Duodenal mucosa (tissue), 2 donors: ENCODE measurements at regions not wholly inside any gene's neighbourhood (a gene's known extent, or its start where the extent isn't known, plus 50 kb on each side); places are given as distances from the start of the nearest gene placed in this dataset.
"Not testable (repeated sequence)": the region's sequence is repeated elsewhere in the genome, so short reads cannot be mapped to it uniquely, and the experiment has no call there.

Source experiments
- H3K27ac ChIP-seq: one replicate; pipeline ENCODE4 v1.7.0; 2013; ENCODE audit warnings: low read depth, low read length
- H3K27me3 ChIP-seq, 2 donors: one replicate each; pipeline ENCODE4 v1.7.0; 2013; ENCODE audit warnings: low read length in 2 of 2, control low read depth in 1 of 2; ENCODE audit not compliant: insufficient read depth in 2 of 2, control insufficient read depth in 1 of 2
- H3K36me3 ChIP-seq, 2 donors: one replicate each; pipeline ENCODE4 v1.7.0; 2013; ENCODE audit warnings: low read length in 2 of 2, control low read depth in 1 of 2; ENCODE audit not compliant: insufficient read depth in 2 of 2, control insufficient read depth in 1 of 2
- H3K4me1 ChIP-seq, 2 donors: one replicate each; pipeline ENCODE4 v1.7.0; 2013; ENCODE audit warnings: low read length in 2 of 2, control low read depth in 1 of 2; ENCODE audit not compliant: insufficient read depth in 2 of 2, control insufficient read depth in 1 of 2
- H3K4me3 ChIP-seq, 2 donors: one replicate each; pipeline ENCODE4 v1.7.0; 2013; ENCODE audit warnings: low read length in 2 of 2, low read depth in 1 of 2
- H3K9ac ChIP-seq, 2 donors: one replicate each; pipeline ENCODE4 v1.7.0; 2013; ENCODE audit warnings: low read length in 2 of 2, low read depth in 1 of 2
- H3K9me3 ChIP-seq, 2 donors: one replicate each; pipeline ENCODE4 v1.7.0; 2013; ENCODE audit warnings: low read length in 2 of 2, control low read depth in 1 of 2; ENCODE audit not compliant: control insufficient read depth in 1 of 2

DNA sequence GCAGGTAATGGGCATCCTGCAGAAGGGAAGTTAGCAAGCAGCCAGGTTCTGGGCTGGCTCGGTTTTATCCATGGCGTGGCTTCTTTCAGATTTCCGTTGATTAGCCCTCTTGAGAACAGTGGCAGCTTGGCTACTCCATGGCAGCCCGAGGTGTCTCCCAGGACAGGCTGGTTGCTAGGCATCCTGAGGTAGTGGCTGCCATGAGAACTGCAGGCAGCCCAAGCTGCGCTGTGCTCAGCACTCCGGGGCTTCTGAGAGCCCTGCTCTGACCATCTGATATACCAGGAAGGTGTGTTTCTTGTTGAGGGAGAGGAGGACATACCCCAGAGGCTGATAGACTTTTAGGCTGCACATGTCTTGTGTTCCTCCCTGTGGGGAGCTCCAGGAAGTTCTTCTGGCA lies 253.4 kb upstream of the CASK start:
- Histone ChIP-seq H3K36me3 (no peaks in the 10 kb centered on the region), H3K27me3 (no peaks in the 10 kb centered on the region), H3K9me3 (no peaks in the 10 kb centered on the region), H3K4me3 (no peak overlapping the region), H3K9ac (no peak overlapping the region), H3K4me1 (no peaks in the 10 kb centered on the region), H3K27ac (no peak overlapping the region)

DNA sequence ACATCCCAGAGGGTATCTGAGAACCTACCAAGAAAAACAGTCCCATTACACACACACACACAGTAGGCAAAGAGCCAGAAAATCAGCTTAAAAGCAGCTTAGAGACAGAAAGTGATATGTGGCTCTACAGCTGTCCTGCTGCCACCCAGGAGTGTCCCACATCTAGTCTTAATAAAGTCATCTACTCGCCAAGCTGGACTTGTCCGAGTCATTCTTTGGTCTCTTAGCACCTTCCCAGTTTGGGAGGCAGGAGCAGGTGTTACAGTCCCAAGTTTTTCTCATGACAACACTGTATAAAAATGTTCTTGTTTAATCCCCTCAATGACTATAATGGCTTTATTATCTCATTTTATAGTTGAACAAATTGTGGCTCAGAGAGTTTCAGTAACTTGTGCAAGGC lies 252.5 kb upstream of the CASK start:
- Histone ChIP-seq H3K9ac (no peak overlapping the region), H3K4me1 (no peaks in the 10 kb centered on the region)

DNA sequence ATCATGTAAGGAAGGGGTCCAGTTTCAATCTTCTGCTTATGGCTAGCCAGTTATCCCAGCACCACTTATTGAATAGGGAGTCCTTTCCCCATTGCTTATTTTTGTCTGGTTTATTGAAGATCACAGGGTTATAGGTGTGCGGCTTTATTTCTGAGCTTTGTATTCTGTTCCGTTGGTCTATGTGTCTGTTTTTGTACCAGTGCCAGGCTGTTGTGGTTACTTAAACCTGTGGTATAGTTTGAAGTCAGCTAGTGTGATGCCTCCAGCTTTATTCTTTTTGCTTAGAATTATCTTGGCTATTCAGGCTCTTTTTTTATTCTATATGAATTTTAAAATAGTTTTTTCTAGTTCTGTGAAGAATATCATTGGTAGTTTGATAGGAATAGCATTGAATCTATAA lies 234.6 kb upstream of the CASK start:
- H3K9ac ChIP-seq, H3K36me3 ChIP-seq, H3K4me3 ChIP-seq, H3K27ac ChIP-seq, H3K9me3 ChIP-seq, H3K4me1 ChIP-seq, H3K27me3 ChIP-seq: not testable (repeated sequence)

More for the DNA sequence above, 252.5 kb upstream of the CASK start:
- Histone ChIP-seq H3K36me3 (no peaks in the 10 kb centered on the region), H3K27ac (no peak overlapping the region), H3K27me3 (no peaks in the 10 kb centered on the region), H3K9me3 (no peaks in the 10 kb centered on the region), H3K4me3 (no peak overlapping the region)

DNA sequence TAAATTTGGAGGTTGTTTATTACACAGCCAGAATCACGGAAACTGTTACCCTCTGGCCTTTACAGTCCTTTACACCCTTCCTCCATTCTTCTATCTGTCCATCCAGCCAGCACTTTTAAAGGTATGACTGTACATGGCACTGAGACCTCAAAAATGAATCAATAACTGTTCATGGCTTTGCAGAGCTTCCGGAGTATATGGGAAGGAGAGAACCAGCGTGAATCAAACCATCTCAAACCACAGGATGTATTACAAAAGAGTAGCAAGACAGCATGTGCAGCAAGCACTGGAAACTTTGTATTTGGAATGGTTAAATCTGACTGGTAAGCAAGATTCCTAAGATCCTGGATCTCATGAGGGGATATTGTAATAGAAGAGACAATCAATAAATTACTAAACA lies 228.5 kb upstream of the CASK start:
- H3K9ac ChIP-seq = no peak overlapping the region
- no peaks in the 10 kb centered on the region for H3K27me3 ChIP-seq
- no peak overlapping the region for H3K27ac ChIP-seq

DNA sequence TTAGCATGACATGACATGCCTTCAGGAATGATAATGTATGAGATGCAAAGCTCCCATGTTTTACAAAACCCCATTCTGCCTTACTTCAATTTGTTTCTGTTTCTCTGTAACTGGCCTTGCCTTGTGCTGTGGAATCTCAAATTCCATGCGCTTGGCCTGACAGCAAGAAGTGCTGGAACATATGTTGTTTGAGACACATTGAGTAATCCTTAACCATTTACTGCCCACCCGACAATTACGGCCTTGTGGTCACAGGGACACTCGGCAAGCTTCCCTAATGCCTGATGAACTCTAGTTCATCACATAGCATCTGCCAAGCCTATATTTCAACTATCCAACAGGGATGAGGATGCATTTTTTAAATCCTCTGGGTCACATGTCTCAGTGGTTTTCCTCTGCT lies 226.4 kb upstream of the CASK start:
- Histone ChIP-seq H3K4me1 (peaks cover 0 to 4% of the 10 kb centered on the region in 2 donors), H3K27me3 (no peaks in the 10 kb centered on the region), H3K4me3 (no peak overlapping the region), H3K9me3 (no peaks in the 10 kb centered on the region), H3K27ac (no peak overlapping the region), H3K9ac (no peak overlapping the region), H3K36me3 (no peaks in the 10 kb centered on the region)

More for the DNA sequence above, 228.5 kb upstream of the CASK start:
- Histone ChIP-seq H3K4me3 (no peak overlapping the region), H3K36me3 (no peaks in the 10 kb centered on the region), H3K9me3 (no peaks in the 10 kb centered on the region), H3K4me1 (peaks cover 0 to 3% of the 10 kb centered on the region in 2 donors)

DNA sequence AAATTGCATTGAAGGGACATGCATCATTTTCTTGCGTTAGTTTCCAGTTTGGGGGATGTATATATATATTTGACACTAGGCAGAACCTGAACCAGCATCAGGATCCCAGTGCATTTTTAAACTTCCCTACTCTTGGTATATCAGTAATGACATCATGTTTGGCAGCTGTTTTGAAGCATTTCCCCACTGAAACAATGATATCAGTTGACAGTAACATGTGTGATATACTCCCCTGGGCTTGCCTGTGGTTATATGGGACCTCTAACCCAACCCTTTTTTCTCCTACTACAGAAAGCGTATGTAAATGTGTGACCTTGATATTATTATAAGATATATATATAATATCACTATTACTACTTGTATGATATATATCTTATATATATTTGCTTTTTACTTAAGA lies 225.9 kb upstream of the CASK start:
- Histone ChIP-seq H3K27me3 (no peaks in the 10 kb centered on the region), H3K36me3 (no peaks in the 10 kb centered on the region), H3K9ac (no peak overlapping the region), H3K4me3 (no peak overlapping the region), H3K9me3 (no peaks in the 10 kb centered on the region), H3K27ac (no peak overlapping the region), H3K4me1 (peaks cover 0 to 4% of the 10 kb centered on the region in 2 donors)

DNA sequence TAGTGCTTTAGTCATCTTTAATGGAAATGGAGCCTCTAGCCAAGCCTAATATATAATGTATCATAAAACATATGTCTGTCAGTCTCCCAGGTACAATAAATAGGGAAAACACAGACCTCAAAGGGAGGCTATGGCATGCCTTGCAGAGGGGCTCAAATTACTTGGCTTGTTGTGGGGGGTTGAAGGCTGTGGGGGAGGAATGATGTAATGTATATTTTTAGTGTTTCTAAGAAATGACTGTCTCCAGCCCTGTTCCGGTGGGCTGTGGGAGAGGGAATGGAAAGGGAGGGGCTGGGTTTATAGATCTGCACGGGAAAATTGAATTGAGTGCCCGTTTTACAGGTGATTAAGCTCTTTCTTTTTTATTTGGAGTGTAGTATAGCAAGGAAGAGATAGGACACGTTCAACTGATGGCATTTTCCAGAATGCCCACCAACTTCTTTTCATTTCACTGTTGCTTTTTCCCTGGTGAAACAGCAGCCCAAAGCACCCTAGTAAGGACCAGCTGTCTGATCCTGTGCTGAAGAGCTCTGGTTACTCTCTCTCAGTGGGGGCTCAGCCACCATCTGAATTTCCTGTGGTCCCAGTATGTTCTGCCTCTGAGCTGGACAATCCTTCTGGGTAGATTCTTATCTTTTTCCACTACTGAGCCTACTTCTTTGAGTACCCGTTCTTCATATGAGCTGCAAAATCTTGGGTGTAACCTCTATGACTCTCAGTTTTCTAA lies 220.7 kb upstream of the CASK start:
- Histone ChIP-seq H3K27ac (no peak overlapping the region), H3K9ac (no peak overlapping the region), H3K9me3 (no peaks in the 10 kb centered on the region), H3K27me3 (no peaks in the 10 kb centered on the region), H3K36me3 (no peaks in the 10 kb centered on the region), H3K4me3 (no peak overlapping the region), H3K4me1 (peaks cover 0 to 4% of the 10 kb centered on the region in 2 donors)

DNA sequence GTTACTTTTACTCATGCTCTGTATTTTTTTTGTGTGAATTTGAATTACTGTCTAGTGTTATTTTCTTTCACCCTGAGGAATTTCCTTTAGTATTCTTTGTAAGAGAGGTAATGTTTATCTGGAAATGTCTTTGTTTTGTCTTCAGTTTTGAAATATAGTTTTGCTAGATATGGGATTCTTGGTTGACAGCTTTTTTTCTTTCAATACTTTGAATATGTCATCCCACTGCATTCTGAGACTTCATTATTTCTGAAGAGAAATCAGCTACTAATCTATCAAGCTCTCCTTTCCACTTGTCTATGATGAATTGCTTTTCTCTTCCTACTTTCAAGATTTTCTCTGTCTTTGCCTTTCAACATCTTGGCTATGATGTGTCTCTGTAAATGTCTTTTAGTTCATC lies 217.0 kb upstream of the CASK start:
- Histone ChIP-seq H3K27me3 (no peaks in the 10 kb centered on the region), H3K9ac (no peak overlapping the region), H3K27ac (no peak overlapping the region), H3K4me1 (no peaks in the 10 kb centered on the region), H3K36me3 (no peaks in the 10 kb centered on the region), H3K4me3 (no peak overlapping the region), H3K9me3 (no peaks in the 10 kb centered on the region)

DNA sequence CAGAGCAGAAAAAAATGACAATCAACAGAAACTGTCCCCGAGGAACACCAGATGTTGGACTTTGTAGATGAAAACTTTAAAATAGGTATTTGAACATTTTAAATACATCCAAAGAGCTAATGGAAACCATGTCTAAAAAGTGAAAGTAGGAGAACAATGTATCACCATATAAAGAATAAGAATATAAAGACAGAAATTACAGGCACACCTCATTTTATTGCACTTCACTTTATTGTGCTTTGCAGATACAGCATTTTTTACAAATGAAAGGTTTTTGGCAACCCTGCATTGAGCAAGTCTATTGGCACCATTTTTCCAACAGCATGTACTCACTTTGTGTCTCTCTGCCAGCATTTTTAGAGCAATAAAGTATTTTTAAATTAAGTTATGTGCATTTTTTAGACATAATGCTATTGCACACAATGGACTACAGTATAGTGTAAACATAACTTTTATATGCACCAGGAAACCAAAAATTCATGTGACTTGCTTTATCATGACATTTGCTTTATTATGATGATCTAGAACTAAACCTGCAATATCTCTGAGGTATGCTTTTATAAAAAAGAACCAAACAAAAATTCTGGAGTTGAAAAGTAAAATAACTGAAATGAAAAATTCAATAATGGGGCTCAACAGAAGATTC lies 212.4 kb upstream of the CASK start:
- no peak overlapping the region for H3K27ac ChIP-seq
- H3K4me3 ChIP-seq = no peak overlapping the region
- no peaks in the 10 kb centered on the region for H3K36me3 ChIP-seq
- no peak overlapping the region for H3K9ac ChIP-seq
- no peaks in the 10 kb centered on the region for H3K9me3 ChIP-seq
- no peaks in the 10 kb centered on the region for H3K27me3 ChIP-seq
- peaks cover 0 to 3% of the 10 kb centered on the region in 2 donors for H3K4me1 ChIP-seq

DNA sequence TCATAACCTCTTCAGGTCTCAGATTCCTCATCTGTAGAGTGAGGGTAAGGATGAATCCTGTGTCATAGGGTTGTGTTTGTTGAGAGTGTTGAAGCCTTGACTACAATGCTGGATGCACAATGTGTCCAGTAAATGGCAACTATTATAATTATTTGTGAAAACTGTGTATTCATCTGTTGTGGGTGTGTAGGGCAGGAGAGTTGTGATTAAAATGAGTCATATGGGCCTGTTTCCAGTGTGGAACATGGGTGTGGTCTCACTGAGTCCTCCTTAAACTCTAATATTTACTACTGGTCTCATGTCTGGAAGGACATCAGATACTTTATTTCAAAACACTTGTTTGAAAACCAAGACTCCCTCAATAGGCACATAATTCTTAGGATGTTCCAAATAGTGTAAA lies 208.5 kb upstream of the CASK start:
- no peaks in the 10 kb centered on the region for H3K27me3 ChIP-seq
- H3K36me3 ChIP-seq = no peaks in the 10 kb centered on the region
- H3K9me3 ChIP-seq = no peaks in the 10 kb centered on the region
- H3K4me1 ChIP-seq = peaks cover 0 to 3% of the 10 kb centered on the region in 2 donors
- no peak overlapping the region for H3K27ac ChIP-seq
- H3K9ac ChIP-seq = no peak overlapping the region
- H3K4me3 ChIP-seq = no peak overlapping the region
